OCI-LY1 (cell line): ENCODE measurements at regions not wholly inside any gene's neighbourhood (a gene's known extent, or its start where the extent isn't known, plus 50 kb on each side); places are given as distances from the start of the nearest gene placed in this dataset.

Source experiments
- H2AFZ ChIP-seq: fragments of 200-600 bp; sonication (generic), shearing (Covaris generic); 2 replicates; pipeline ENCODE4 v1.6.0; 2014; ENCODE audit warnings: antibody characterized with exemption, mild to moderate bottlenecking, low read length
- H3F3A ChIP-seq: fragments of 200-600 bp; sonication (generic), shearing (Covaris generic); 2 replicates; pipeline ENCODE4 v1.6.0; 2014; ENCODE audit warnings: mild to moderate bottlenecking, antibody characterized with exemption, low read length, moderate library complexity; ENCODE audit not compliant: insufficient read depth
- H3K27ac ChIP-seq: fragments of 200-600 bp; sonication (generic); 2 replicates; pipeline ENCODE4 v1.5.1; 2014; ENCODE audit warnings: low read length, mixed run types, mild to moderate bottlenecking, low read depth; ENCODE audit not compliant: poor library complexity, severe bottlenecking
- H3K27me3 ChIP-seq: fragments of 200-600 bp; sonication (generic); 2 replicates; pipeline ENCODE4 v1.6.0; 2014; ENCODE audit warnings: antibody characterized with exemption, mild to moderate bottlenecking, low read length, moderate library complexity; ENCODE audit not compliant: insufficient read depth
- H3K36me3 ChIP-seq: fragments of 200-600 bp; sonication (generic); 2 replicates; pipeline ENCODE4 v1.6.1; 2014; ENCODE audit warnings: mild to moderate bottlenecking, antibody characterized with exemption, low read length, moderate library complexity, mixed read lengths; ENCODE audit not compliant: insufficient read depth
- H3K4me1 ChIP-seq: fragments of 200-600 bp; sonication (generic); 2 replicates; pipeline ENCODE4 v1.5.1; 2014; ENCODE audit warnings: mild to moderate bottlenecking, low read length, moderate library complexity; ENCODE audit not compliant: insufficient read depth, severe bottlenecking
- H3K4me2 ChIP-seq: fragments of 200-600 bp; sonication (generic), shearing (Covaris generic); 2 replicates; pipeline ENCODE4 v1.6.1; 2014; ENCODE audit warnings: low read length
- H3K4me3 ChIP-seq: fragments of 200-600 bp; sonication (generic); 2 replicates; pipeline ENCODE4 v1.5.1; 2014; ENCODE audit warnings: low read length, low read depth, mild to moderate bottlenecking, mixed read lengths; ENCODE audit not compliant: poor library complexity, severe bottlenecking
- H3K79me2 ChIP-seq: fragments of 200-600 bp; shearing (Covaris generic); 2 replicates; pipeline ENCODE4 v1.6.1; 2016; ENCODE audit warnings: mixed run types, low read length, mixed read lengths; ENCODE audit not compliant: insufficient read depth
- H3K9ac ChIP-seq: fragments of 200-600 bp; sonication (generic), shearing (Covaris generic); 2 replicates; pipeline ENCODE4 v1.6.1; 2014; ENCODE audit warnings: mild to moderate bottlenecking, low read length, mixed read lengths
- H3K9me2 ChIP-seq: fragments of 200-600 bp; sonication (generic), shearing (Covaris generic); 2 replicates; pipeline ENCODE4 v1.6.1; 2014; ENCODE audit warnings: low read depth, mild to moderate bottlenecking, low read length, mixed read lengths
- H3K9me3 ChIP-seq: fragments of 200-600 bp; shearing (Covaris generic); 2 replicates; pipeline ENCODE4 v1.6.1; 2014; ENCODE audit warnings: low read length, mixed read lengths
- H4K20me1 ChIP-seq: fragments of 200-600 bp; sonication (generic), shearing (Covaris generic); 2 replicates; pipeline ENCODE4 v1.6.0; 2016; ENCODE audit warnings: mild to moderate bottlenecking, low read length; ENCODE audit not compliant: insufficient read depth
- CTCF ChIP-seq: fragments of 200-600 bp; sonication (generic), shearing (Covaris generic); IDR thresholded peaks from 2 replicates; pipeline ENCODE4 v1.5.1; 2017; ENCODE audit warnings: mild to moderate bottlenecking, antibody characterized with exemption, low read length, moderate library complexity, mixed read lengths
- EZH2 ChIP-seq: fragments of 200-600 bp; sonication (generic), shearing (Covaris generic); IDR thresholded peaks from 2 replicates; pipeline ENCODE4 v1.8.0; 2017; ENCODE audit warnings: borderline replicate concordance, mixed run types, mild to moderate bottlenecking, antibody characterized with exemption, low read length, moderate library complexity, mixed read lengths

GRCh38 chr16:76023835-76024234, 253.4 kb upstream of the CNTNAP4 start:
- no peak overlapping the region for H3K4me2 ChIP-seq
- no peaks in the 10 kb centered on the region for H3K27me3 ChIP-seq
- H3K4me3 ChIP-seq, result no peak overlapping the region
- H3K9me3 ChIP-seq, result no peaks in the 10 kb centered on the region
- no peaks in the 10 kb centered on the region for H3K9me2 ChIP-seq
- H4K20me1 ChIP-seq, result no peaks in the 10 kb centered on the region
- H3K4me1 ChIP-seq, result no peaks in the 10 kb centered on the region
- H2AFZ ChIP-seq, result no peak overlapping the region
- H3F3A ChIP-seq, result no peaks in the 10 kb centered on the region
- H3K9ac ChIP-seq, result no peak overlapping the region
- no peak for TF ChIP-seq CTCF
- no peak for TF ChIP-seq EZH2
- no peak overlapping the region for H3K27ac ChIP-seq
- no peaks in the 10 kb centered on the region for H3K79me2 ChIP-seq
- H3K36me3 ChIP-seq, result no peaks in the 10 kb centered on the region

GRCh38 chr16:76035689-76036088, 241.5 kb upstream of the CNTNAP4 start:
- Histone ChIP-seq H3F3A (no peaks in the 10 kb centered on the region), H3K27ac (no peak overlapping the region), H3K79me2 (no peaks in the 10 kb centered on the region), H3K9me3 (peaks cover 12% of the 10 kb centered on the region; the same call in 1 of the 2 replicates), H3K4me1 (no peaks in the 10 kb centered on the region), H3K4me2 (no peak overlapping the region), H3K4me3 (no peak overlapping the region), H2AFZ (no peak overlapping the region), H3K9me2 (no peaks in the 10 kb centered on the region), H4K20me1 (no peaks in the 10 kb centered on the region), H3K36me3 (no peaks in the 10 kb centered on the region), H3K9ac (no peak overlapping the region), H3K27me3 (no peaks in the 10 kb centered on the region)
- no peak for TF ChIP-seq CTCF
- no peak for TF ChIP-seq EZH2

- no peak overlapping the region for H2AFZ ChIP-seq
- H3K4me1 ChIP-seq, result no peaks in the 10 kb centered on the region
- H3K79me2 ChIP-seq, result no peaks in the 10 kb centered on the region
- no peaks in the 10 kb centered on the region for H3F3A ChIP-seq
- no peak overlapping the region for H3K27ac ChIP-seq
- peaks cover 12% of the 10 kb centered on the region; the same call in 1 of the 2 replicates for H3K9me3 ChIP-seq
- no peaks in the 10 kb centered on the region for H3K36me3 ChIP-seq
- no peaks in the 10 kb centered on the region for H4K20me1 ChIP-seq
- H3K4me2 ChIP-seq, result no peak overlapping the region
- no peak overlapping the region for H3K4me3 ChIP-seq
- TF ChIP-seq CTCF, result no peak
- TF ChIP-seq EZH2, result no peak
- H3K9ac ChIP-seq, result no peak overlapping the region
- no peaks in the 10 kb centered on the region for H3K9me2 ChIP-seq
- no peaks in the 10 kb centered on the region for H3K27me3 ChIP-seq
Measured at GRCh38 chr16:76038097-76038496, 239.1 kb upstream of the CNTNAP4 start.
